Stimulated activated naive CD8-positive, alpha-beta T cell treated with anti-CD3 and anti-CD28 coated beads, Interleukin-15, Interleukin-2, amounts not matched to agents 100 ng/mL and 50 ng/mL, for 24 hours (primary cell): ENCODE measurements at regions not wholly inside any gene's neighbourhood (a gene's known extent, or its start where the extent isn't known, plus 50 kb on each side); places are given as distances from the start of the nearest gene placed in this dataset.
"Not testable (repeated sequence)": the region's sequence is repeated elsewhere in the genome, so short reads cannot be mapped to it uniquely, and the experiment has no call there.

Experiments used
- H3K27ac Mint-ChIP-seq: one replicate; pipeline ENCODE4 v1.8.0; 2021; ENCODE audit warnings: mild to moderate bottlenecking, mixed read lengths
- H3K27me3 Mint-ChIP-seq: one replicate; pipeline ENCODE4 v1.8.0; 2021; ENCODE audit warnings: mixed read lengths
- H3K36me3 Mint-ChIP-seq: one replicate; pipeline ENCODE4 v1.8.0; 2021; ENCODE audit warnings: low read depth, mixed read lengths
- H3K4me1 Mint-ChIP-seq: one replicate; pipeline ENCODE4 v1.8.0; 2021; ENCODE audit warnings: low read depth, mixed read lengths
- H3K4me3 Mint-ChIP-seq: one replicate; pipeline ENCODE4 v1.8.0; 2021; ENCODE audit warnings: mild to moderate bottlenecking, mixed read lengths
- H3K9me3 Mint-ChIP-seq: one replicate; pipeline ENCODE4 v1.8.0; 2021; ENCODE audit warnings: mixed read lengths

DNA sequence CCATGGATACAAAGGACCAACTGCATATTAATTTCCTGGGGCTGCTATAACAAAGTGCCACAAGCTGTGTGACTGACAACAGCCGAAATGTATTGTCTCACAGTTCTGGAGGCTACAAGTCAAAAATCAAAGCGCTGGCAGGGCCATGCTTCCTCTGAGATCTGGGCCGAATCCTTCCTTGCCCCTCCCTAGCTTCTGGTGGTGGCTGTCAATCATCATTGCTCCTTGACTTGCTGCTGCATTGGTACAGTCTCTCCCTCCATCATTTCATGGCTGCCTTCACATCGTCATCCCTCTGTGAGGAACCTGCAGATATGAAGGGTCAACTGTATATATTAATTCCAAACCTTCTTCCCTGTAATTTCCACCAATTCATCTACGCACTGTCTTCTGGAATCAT is 118.3 kb downstream of the EXOC5 start:
- no peaks in the 10 kb centered on the region for H3K36me3 Mint-ChIP-seq
- H3K4me3 Mint-ChIP-seq, result no peak overlapping the region
- no peaks in the 10 kb centered on the region for H3K9me3 Mint-ChIP-seq
- no peak overlapping the region for H3K27ac Mint-ChIP-seq
- H3K27me3 Mint-ChIP-seq, result no peaks in the 10 kb centered on the region
- no peaks in the 10 kb centered on the region for H3K4me1 Mint-ChIP-seq

- Mint-ChIP-seq H3K27me3 (peaks cover 3% of the 10 kb centered on the region), H3K9me3 (peaks cover 4% of the 10 kb centered on the region), H3K4me3 (no peak overlapping the region), H3K36me3 (no peaks in the 10 kb centered on the region), H3K4me1 (no peaks in the 10 kb centered on the region), H3K27ac (no peak overlapping the region)
These were observed 129.5 kb downstream of the EXOC5 start for GRCh38 chr14:57139173-57139572.

GRCh38 chr14:57136669-57137328 is 131.9 kb downstream of the EXOC5 start:
- peaks cover 7% of the 10 kb centered on the region for H3K27me3 Mint-ChIP-seq
- no peak overlapping the region for H3K4me3 Mint-ChIP-seq
- no peaks in the 10 kb centered on the region for H3K36me3 Mint-ChIP-seq
- no peak overlapping the region for H3K27ac Mint-ChIP-seq
- no peaks in the 10 kb centered on the region for H3K4me1 Mint-ChIP-seq
- H3K9me3 Mint-ChIP-seq, result peaks cover 7% of the 10 kb centered on the region

DNA sequence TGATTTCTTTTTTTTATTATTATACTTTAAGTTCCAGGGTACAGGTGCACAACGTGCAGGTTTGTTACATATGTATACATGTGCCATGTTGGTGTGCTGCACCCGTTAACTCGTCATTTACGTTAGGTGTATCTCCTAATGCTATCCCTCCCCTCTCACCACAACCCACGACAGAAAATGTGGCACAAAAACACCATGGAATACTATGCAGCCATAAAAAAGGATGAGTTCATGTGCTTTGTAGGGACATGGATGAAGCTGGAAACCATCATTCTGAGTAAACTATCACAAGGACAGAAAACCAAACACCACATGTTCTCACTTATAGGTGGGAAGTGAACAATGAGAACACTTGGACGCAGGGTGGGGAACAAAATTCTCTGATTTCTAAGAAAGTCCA is 140.9 kb downstream of the EXOC5 start:
- not testable (repeated sequence) for H3K4me1 Mint-ChIP-seq, H3K36me3 Mint-ChIP-seq, H3K4me3 Mint-ChIP-seq, H3K9me3 Mint-ChIP-seq, H3K27ac Mint-ChIP-seq
- H3K27me3 Mint-ChIP-seq, result peaks cover 10% of the 10 kb centered on the region

- H3K4me3 Mint-ChIP-seq, result no peak overlapping the region
- no peaks in the 10 kb centered on the region for H3K9me3 Mint-ChIP-seq
- no peaks in the 10 kb centered on the region for H3K4me1 Mint-ChIP-seq
- no peak overlapping the region for H3K27ac Mint-ChIP-seq
- no peaks in the 10 kb centered on the region for H3K36me3 Mint-ChIP-seq
- peaks cover 17% of the 10 kb centered on the region for H3K27me3 Mint-ChIP-seq
These were observed 146.6 kb downstream of the EXOC5 start for GRCh38 chr14:57122129-57122528.

- H3K27ac Mint-ChIP-seq, H3K9me3 Mint-ChIP-seq, H3K4me3 Mint-ChIP-seq, H3K27me3 Mint-ChIP-seq, H3K4me1 Mint-ChIP-seq, H3K36me3 Mint-ChIP-seq: not testable (repeated sequence)
These were observed 156.5 kb downstream of the EXOC5 start for GRCh38 chr14:57112072-57112807.

GRCh38 chr14:57110411-57110810 is 158.3 kb downstream of the EXOC5 start:
- not testable (repeated sequence) for H3K36me3 Mint-ChIP-seq, H3K4me3 Mint-ChIP-seq, H3K4me1 Mint-ChIP-seq, H3K9me3 Mint-ChIP-seq, H3K27ac Mint-ChIP-seq, H3K27me3 Mint-ChIP-seq

DNA sequence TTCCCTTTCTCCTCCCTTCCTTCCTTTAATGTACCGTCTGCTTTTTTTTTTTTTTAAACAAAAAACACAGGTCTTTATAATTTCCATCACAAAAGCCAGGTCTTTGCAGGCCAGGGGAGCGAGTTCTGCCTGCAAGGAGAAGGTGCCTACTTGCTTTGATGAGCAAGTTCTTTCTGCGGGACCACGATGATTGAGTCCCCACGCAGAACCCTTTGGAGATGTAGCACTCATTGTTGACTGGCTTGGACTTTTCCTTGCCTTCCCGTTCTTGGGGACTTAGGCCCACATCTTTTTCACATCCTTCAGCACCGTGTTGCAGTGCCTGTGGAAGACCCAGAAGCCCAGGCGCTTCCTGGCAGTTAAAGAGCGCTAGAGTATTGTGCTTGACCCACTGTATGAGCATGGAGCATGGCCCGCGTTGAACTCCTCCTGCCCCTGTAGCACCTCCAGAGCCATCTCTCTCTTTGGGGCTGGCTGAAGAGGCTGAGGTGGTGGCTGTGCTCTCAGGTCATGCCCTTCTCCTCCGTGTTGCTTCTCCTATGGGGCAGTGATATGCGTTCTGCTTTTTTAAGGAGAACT is 177.6 kb downstream of the EXOC5 start:
- no peak overlapping the region for H3K4me3 Mint-ChIP-seq
- H3K27ac Mint-ChIP-seq, result no peak overlapping the region
- peaks cover 5% of the 10 kb centered on the region for H3K9me3 Mint-ChIP-seq
- no peaks in the 10 kb centered on the region for H3K36me3 Mint-ChIP-seq
- no peaks in the 10 kb centered on the region for H3K4me1 Mint-ChIP-seq
- H3K27me3 Mint-ChIP-seq, result no peaks in the 10 kb centered on the region

GRCh38 chr14:57089901-57090300 is 178.8 kb downstream of the EXOC5 start:
- Mint-ChIP-seq H3K36me3 (no peaks in the 10 kb centered on the region), H3K27ac (no peak overlapping the region), H3K27me3 (no peaks in the 10 kb centered on the region)

GRCh38 chr14:57087841-57088240 is 180.9 kb downstream of the EXOC5 start:
- H3K4me1 Mint-ChIP-seq, result no peaks in the 10 kb centered on the region
- no peaks in the 10 kb centered on the region for H3K27me3 Mint-ChIP-seq
- no peak overlapping the region for H3K4me3 Mint-ChIP-seq
- H3K9me3 Mint-ChIP-seq, result no peaks in the 10 kb centered on the region
- H3K27ac Mint-ChIP-seq, result no peak overlapping the region
- no peaks in the 10 kb centered on the region for H3K36me3 Mint-ChIP-seq

More at GRCh38 chr14:57089901-57090300, 178.8 kb downstream of the EXOC5 start:
- Mint-ChIP-seq H3K9me3 (peaks cover under 1% of the 10 kb centered on the region), H3K4me1 (no peaks in the 10 kb centered on the region), H3K4me3 (no peak overlapping the region)

DNA sequence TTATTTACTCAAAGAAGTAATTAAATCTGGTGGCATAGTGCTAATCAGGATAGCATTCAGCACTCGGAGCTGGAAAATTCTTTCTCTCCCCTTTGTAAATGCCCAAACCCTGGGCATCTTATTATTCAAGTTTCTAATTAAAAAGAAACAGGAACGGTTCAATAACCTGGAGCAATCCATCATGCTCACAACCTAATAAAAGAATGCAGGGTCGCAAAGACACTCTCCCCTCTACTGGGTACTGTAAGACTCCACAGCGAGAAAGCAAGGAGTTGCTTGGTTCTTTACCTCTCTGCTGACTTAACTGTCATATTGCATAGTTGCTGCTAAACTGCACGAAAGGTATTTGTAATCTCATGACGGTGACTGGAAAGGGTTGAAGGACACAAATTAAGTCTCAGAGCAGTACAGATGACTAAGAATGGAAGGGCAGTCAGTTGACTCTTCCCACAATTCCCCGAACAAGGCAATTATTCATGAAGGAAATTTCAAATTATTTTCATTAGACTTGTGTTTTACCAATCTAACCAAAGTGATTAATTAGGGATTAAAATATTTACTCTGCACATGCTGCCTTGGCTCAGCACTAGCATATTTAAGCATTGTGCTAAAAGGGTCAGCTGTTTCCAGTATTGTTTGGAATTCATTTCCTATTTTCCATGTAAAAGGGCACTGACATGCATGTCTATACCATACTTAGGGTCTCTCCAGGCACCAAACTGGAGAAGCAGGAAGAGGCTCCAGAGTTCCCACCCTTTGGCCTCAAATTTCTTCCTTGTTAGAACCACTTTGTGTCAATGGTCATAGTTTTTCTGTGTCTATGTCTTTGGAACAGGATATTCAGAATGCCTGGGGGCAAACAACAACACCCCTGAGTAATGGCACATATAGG is 182.2 kb downstream of the EXOC5 start:
- Mint-ChIP-seq H3K36me3 (no peaks in the 10 kb centered on the region), H3K4me1 (no peaks in the 10 kb centered on the region), H3K27ac (no peak overlapping the region), H3K27me3 (no peaks in the 10 kb centered on the region), H3K9me3 (no peaks in the 10 kb centered on the region), H3K4me3 (no peak overlapping the region)

DNA sequence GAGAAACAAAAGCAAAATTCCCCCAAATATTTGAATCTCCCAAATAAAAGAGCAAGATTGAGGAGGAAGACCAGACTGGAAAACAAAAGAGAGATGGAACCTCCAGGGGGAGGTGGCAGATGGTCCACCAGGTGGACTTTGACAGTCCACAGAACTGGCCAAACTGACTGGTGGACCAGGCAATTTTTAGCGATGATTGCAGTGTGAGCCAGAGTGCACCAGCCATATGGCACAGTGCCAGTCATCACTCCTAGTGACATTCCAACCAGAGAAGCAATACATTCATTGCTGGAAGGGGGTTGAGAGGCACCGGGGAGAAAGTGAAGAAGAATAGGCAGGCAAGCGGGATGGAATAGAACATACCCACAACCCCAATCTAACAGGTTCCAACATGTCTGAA is 182.9 kb downstream of the EXOC5 start:
- Mint-ChIP-seq H3K4me1 (no peaks in the 10 kb centered on the region), H3K4me3 (no peak overlapping the region), H3K27ac (no peak overlapping the region), H3K9me3 (no peaks in the 10 kb centered on the region), H3K36me3 (no peaks in the 10 kb centered on the region), H3K27me3 (no peaks in the 10 kb centered on the region)

GRCh38 chr14:57085043-57085442 is 183.7 kb downstream of the EXOC5 start:
- no peak overlapping the region for H3K4me3 Mint-ChIP-seq
- H3K4me1 Mint-ChIP-seq, result no peaks in the 10 kb centered on the region
- H3K36me3 Mint-ChIP-seq, result no peaks in the 10 kb centered on the region
- H3K9me3 Mint-ChIP-seq, result no peaks in the 10 kb centered on the region
- H3K27ac Mint-ChIP-seq, result no peak overlapping the region
- no peaks in the 10 kb centered on the region for H3K27me3 Mint-ChIP-seq

DNA sequence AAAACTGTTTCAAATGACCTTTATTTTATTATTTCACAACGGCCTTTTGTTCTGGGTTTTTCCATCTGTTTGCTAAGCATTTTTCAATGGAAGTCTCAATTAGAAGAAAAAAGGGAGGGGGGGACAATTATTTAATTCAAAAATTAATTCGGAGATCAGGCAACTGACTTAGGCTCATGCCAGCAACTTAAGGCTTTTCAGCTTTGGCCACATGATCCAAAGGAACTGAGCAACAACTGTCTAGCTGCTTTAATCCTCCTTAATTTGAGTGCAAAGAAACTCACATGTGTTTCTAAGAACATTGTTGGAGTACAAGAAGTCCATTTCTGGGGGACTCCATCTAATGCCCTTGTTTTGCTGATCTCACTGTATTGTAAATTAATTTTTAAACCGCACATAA is 188.0 kb downstream of the EXOC5 start:
- no peak overlapping the region for H3K4me3 Mint-ChIP-seq
- no peaks in the 10 kb centered on the region for H3K9me3 Mint-ChIP-seq
- no peaks in the 10 kb centered on the region for H3K27me3 Mint-ChIP-seq
- no peaks in the 10 kb centered on the region for H3K36me3 Mint-ChIP-seq
- H3K4me1 Mint-ChIP-seq, result no peaks in the 10 kb centered on the region
- H3K27ac Mint-ChIP-seq, result no peak overlapping the region

GRCh38 chr14:57078054-57078453 is 190.7 kb downstream of the EXOC5 start:
- no peaks in the 10 kb centered on the region for H3K36me3 Mint-ChIP-seq
- no peaks in the 10 kb centered on the region for H3K4me1 Mint-ChIP-seq
- H3K27me3 Mint-ChIP-seq, result peaks cover 4% of the 10 kb centered on the region
- H3K27ac Mint-ChIP-seq, result no peak overlapping the region
- H3K4me3 Mint-ChIP-seq, result no peak overlapping the region
- no peaks in the 10 kb centered on the region for H3K9me3 Mint-ChIP-seq
